ENCODE measurements at regions not wholly inside any gene's neighbourhood (a gene's known extent, or its start where the extent isn't known, plus 50 kb on each side); places are given as distances from the start of the nearest gene placed in this dataset.

GRCh38 chr13:103430368-103430767, 364.2 kb upstream of the SLC10A2 start:
- no peak for TF ChIP-seq CTCF (IDR thresholded peaks at IDR 0.05)
- no peak for TF ChIP-seq POLR2A (IDR thresholded peaks at IDR 0.05; ENCODE audit: low read depth)
- TF ChIP-seq POLR2AphosphoS5 (IDR thresholded peaks at IDR 0.05), result no peak
- no peak for TF ChIP-seq EP300 (IDR thresholded peaks at IDR 0.05)
- no peaks in the 10 kb centered on the region for H3K36me3 ChIP-seq
- no peak overlapping the region for H3K27ac ChIP-seq (replicated peaks in 1 of 4)
- DNase-seq (ENCODE audit: extremely low spot score), result no peak
- H3K4me3 ChIP-seq, result no peak overlapping the region
- no peaks in the 10 kb centered on the region for H3K9me3 ChIP-seq
- 93% methylated on average over 4 of the region's 4 CpGs for WGBS
- no peaks in the 10 kb centered on the region for H3K4me1 ChIP-seq
- intact Hi-C loops (cut with DNase I), result no loop called here
- H3K27me3 ChIP-seq, result no peaks in the 10 kb centered on the region

DNA sequence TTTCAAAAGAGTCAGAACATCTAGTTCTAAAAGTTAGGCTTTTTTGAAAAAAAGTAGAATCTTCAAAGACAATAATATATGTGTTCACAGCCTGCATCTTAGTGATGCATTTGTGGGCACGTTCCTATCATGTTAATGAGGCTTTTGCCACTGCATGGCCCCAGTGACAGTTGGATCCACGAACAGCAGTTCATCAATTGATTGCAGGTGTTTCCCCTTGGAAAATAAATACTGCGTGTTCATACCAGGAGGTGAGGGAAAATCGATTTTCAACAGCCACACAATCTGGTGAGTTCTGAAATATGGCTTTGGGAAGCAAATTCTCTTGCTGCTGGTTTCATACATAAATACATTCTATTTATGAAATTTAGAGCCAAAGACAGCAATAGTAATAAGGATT, 343.8 kb upstream of the SLC10A2 start:
- Histone ChIP-seq H3K4me1 (peaks cover 0 to 6% (median 0%) of the 10 kb centered on the region in 4 donors), H3K27me3 (no peaks in the 10 kb centered on the region), H3K4me3 (no peak overlapping the region), H3K9me3 (no peaks in the 10 kb centered on the region), H3K36me3 (no peaks in the 10 kb centered on the region), H3K27ac (replicated peaks in 1 of 4) (no peak overlapping the region)
- no peak for DNase-seq (ENCODE audit: extremely low spot score)
- intact Hi-C loops (cut with DNase I), result no loop called here
- TF ChIP-seq POLR2AphosphoS5 (IDR thresholded peaks at IDR 0.05) (no peak), EP300 (IDR thresholded peaks at IDR 0.05) (no peak), POLR2A (IDR thresholded peaks at IDR 0.05; ENCODE audit: low read depth) (no peak), CTCF (IDR thresholded peaks at IDR 0.05) (no peak)
- 58% methylated on average over 4 of the region's 4 CpGs for WGBS

DNA sequence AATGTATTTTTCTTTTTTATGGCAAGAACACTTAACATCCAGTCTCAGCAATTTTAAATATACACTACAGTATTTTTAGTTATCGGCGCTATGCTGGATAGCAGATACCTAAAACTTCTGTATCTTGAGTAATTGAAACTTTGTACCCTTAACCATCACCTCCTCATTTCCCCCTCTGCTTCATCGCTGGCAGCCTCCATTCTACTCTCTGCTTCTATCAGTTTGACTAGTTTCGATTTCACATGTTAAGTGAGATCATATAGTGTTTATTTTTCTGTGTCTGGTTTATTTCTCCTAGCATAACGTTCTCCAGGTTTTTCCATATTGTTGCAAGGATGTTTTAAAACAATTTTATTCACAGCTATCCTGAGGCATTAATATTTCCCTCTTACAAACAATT, 340.8 kb upstream of the SLC10A2 start:
- H3K36me3 ChIP-seq, result no peaks in the 10 kb centered on the region
- DNase-seq (ENCODE audit: extremely low spot score), result no peak
- WGBS, result 41% methylated on average over 5 of the region's 5 CpGs
- no peaks in the 10 kb centered on the region for H3K27me3 ChIP-seq
- no peak overlapping the region for H3K4me3 ChIP-seq
- no peak overlapping the region for H3K27ac ChIP-seq (replicated peaks in 1 of 4)
- H3K4me1 ChIP-seq, result peaks cover 0 to 6% (median 0%) of the 10 kb centered on the region in 4 donors
- TF ChIP-seq POLR2A (IDR thresholded peaks at IDR 0.05; ENCODE audit: low read depth) (no peak), EP300 (IDR thresholded peaks at IDR 0.05) (no peak), POLR2AphosphoS5 (IDR thresholded peaks at IDR 0.05) (no peak), CTCF (IDR thresholded peaks at IDR 0.05) (no peak)
- intact Hi-C loops (cut with DNase I), result no loop called here
- no peaks in the 10 kb centered on the region for H3K9me3 ChIP-seq

- DNase-seq (ENCODE audit: extremely low spot score), result no peak
- H3K36me3 ChIP-seq, result no peaks in the 10 kb centered on the region
- no peak overlapping the region for H3K27ac ChIP-seq (replicated peaks in 1 of 4)
- no peaks in the 10 kb centered on the region for H3K9me3 ChIP-seq
- no peak overlapping the region for H3K4me3 ChIP-seq
- TF ChIP-seq EP300 (IDR thresholded peaks at IDR 0.05) (no peak), POLR2A (IDR thresholded peaks at IDR 0.05; ENCODE audit: low read depth) (no peak), CTCF (IDR thresholded peaks at IDR 0.05) (no peak), POLR2AphosphoS5 (IDR thresholded peaks at IDR 0.05) (no peak)
- no peaks in the 10 kb centered on the region for H3K27me3 ChIP-seq
- peaks cover 0 to 6% (median 0%) of the 10 kb centered on the region in 4 donors for H3K4me1 ChIP-seq
- 41% methylated on average over 2 of the region's 2 CpGs for whole genome bisulfite sequencing
- intact Hi-C loops (cut with DNase I), result no loop called here
These were observed 339.1 kb upstream of the SLC10A2 start for GRCh38 chr13:103405297-103405696.

DNA sequence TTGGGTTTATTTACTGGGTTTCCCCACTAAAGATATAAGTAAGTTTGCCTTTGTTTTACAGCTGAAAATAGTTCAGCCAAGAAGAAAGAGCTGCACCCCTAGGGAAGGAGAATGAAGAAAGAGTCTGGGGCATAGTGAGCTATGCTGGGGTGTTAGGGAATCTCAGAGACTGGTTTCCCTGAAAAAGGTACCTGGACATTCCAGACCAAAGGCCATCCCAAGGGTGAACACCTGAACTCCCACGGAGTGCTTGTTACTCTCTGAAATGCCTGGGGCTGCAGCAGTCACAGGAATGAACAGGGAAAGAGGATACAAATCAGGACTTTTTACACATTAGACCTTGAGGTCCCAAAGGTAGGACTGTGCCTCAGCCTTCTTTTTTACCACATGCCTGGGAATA, 337.6 kb upstream of the SLC10A2 start:
- WGBS, result 64% methylated on average over 1 of the region's 1 CpG
- Histone ChIP-seq H3K9me3 (no peaks in the 10 kb centered on the region), H3K27ac (replicated peaks in 1 of 4) (no peak overlapping the region), H3K4me3 (no peak overlapping the region), H3K27me3 (no peaks in the 10 kb centered on the region), H3K4me1 (peaks cover 0 to 6% (median 0%) of the 10 kb centered on the region in 4 donors), H3K36me3 (no peaks in the 10 kb centered on the region)
- TF ChIP-seq POLR2AphosphoS5 (IDR thresholded peaks at IDR 0.05) (no peak), CTCF (IDR thresholded peaks at IDR 0.05) (no peak), EP300 (IDR thresholded peaks at IDR 0.05) (no peak), POLR2A (IDR thresholded peaks at IDR 0.05; ENCODE audit: low read depth) (no peak)
- no peak for DNase-seq (ENCODE audit: extremely low spot score)
- intact Hi-C loops (cut with DNase I), result no loop called here

Data from esophagus muscularis mucosa (tissue), 4 donors.